CD4-positive, alpha-beta T cell (primary cell): ENCODE measurements at regions not wholly inside any gene's neighbourhood (a gene's known extent, or its start where the extent isn't known, plus 50 kb on each side); places are given as distances from the start of the nearest gene placed in this dataset.

Source experiments
- ATAC-seq: fragments of 200-7000 bp; cut with Tn5 transposase; one replicate; pipeline ENCODE4 v1.10.0; 2022; ENCODE audit warnings: mild to moderate bottlenecking; ENCODE audit not compliant: poor library complexity
- CTCF ChIA-PET: fragments of 350-600 bp; sonication (Branson Sonifier 250); formaldehyde crosslinking; loops from one replicate; lab custom pipeline; 2021; ENCODE audit warnings: antibody characterized with exemption, inconsistent platforms; lab: Charles Lee
- POLR2A ChIA-PET: fragments of 350-600 bp; sonication (Branson Sonifier 250); formaldehyde crosslinking; loops from one replicate; lab custom pipeline; 2021; ENCODE audit warnings: antibody characterized with exemption, inconsistent platforms; lab: Charles Lee
- DNase-seq, 14 experiments: peaks; one replicate each; pipeline ENCODE4 v3.0.0-alpha.2; 2013 to 2020; ENCODE audit warnings: mixed read lengths in 2 of 14
- H3K27ac ChIP-seq, 2 donors: one replicate each; pipeline versions ENCODE4 v1.5.1 to v1.7.0; 2013; ENCODE audit warnings: low read length in 2 of 2, low read depth in 1 of 2, mild to moderate bottlenecking in 1 of 2
- H3K27me3 ChIP-seq, 2 experiments: 1 replicate in 1 of 2; 2 replicates in 1 of 2; pipeline versions ENCODE4 v1.6.1 to v1.7.0; 2013; ENCODE audit warnings: low read length in 2 of 2, control low read depth in 1 of 2, mild to moderate bottlenecking in 1 of 2, moderate library complexity in 1 of 2; ENCODE audit not compliant: insufficient read depth in 2 of 2, control insufficient read depth in 1 of 2
- H3K36me3 ChIP-seq: one replicate; pipeline ENCODE4 v1.6.1; 2013; ENCODE audit warnings: low read length, control low read depth; ENCODE audit not compliant: insufficient read depth
- H3K4me1 ChIP-seq: one replicate; pipeline ENCODE4 v1.6.1; 2013; ENCODE audit warnings: low read length, control low read depth; ENCODE audit not compliant: insufficient read depth
- H3K4me3 ChIP-seq: one replicate; pipeline ENCODE4 v1.5.1; 2013; ENCODE audit warnings: mild to moderate bottlenecking, low read length, moderate library complexity
- H3K9me3 ChIP-seq, 2 experiments: 1 replicate in 1 of 2; 2 replicates in 1 of 2; pipeline versions ENCODE4 v1.6.1 to v1.7.0; 2013; ENCODE audit warnings: low read length in 2 of 2, mild to moderate bottlenecking in 2 of 2, control low read depth in 1 of 2, moderate library complexity in 1 of 2; ENCODE audit not compliant: control insufficient read depth in 1 of 2, insufficient read depth in 1 of 2
- H3K27ac Mint-ChIP-seq: one replicate; pipeline ENCODE4 v1.8.0; 2020; ENCODE audit warnings: mixed read lengths
- H3K27me3 Mint-ChIP-seq: one replicate; pipeline ENCODE4 v1.8.0; 2021; ENCODE audit warnings: mixed read lengths
- H3K36me3 Mint-ChIP-seq: one replicate; pipeline ENCODE4 v1.8.0; 2021; ENCODE audit warnings: low read depth, mixed read lengths
- H3K4me1 Mint-ChIP-seq: one replicate; pipeline ENCODE4 v1.8.0; 2021; ENCODE audit warnings: low read depth, mixed read lengths
- H3K4me3 Mint-ChIP-seq: one replicate; pipeline ENCODE4 v1.8.0; 2020; ENCODE audit warnings: mild to moderate bottlenecking, mixed read lengths
- H3K9me3 Mint-ChIP-seq: one replicate; pipeline ENCODE4 v1.8.0; 2020; ENCODE audit warnings: mixed read lengths
- intact Hi-C, 2 experiments: fragments of 100-400 bp; cut with DNase I in 1 of 2; cut with micrococcal nuclease in 1 of 2; formaldehyde crosslinking; loops; one replicate each; pipeline versions ENCODE4 v1.15.1 to v1.9.0; 2023 to 2025; cut with DNase I, micrococcal nuclease
- TF ChIP-seq, protein P1 (sequence below): fragments of 200-600 bp; IDR thresholded peaks from one replicate; pipeline ENCODE4 v1.8.0; 2022; ENCODE audit warnings: antibody characterized with exemption, mild to moderate bottlenecking

DNA sequence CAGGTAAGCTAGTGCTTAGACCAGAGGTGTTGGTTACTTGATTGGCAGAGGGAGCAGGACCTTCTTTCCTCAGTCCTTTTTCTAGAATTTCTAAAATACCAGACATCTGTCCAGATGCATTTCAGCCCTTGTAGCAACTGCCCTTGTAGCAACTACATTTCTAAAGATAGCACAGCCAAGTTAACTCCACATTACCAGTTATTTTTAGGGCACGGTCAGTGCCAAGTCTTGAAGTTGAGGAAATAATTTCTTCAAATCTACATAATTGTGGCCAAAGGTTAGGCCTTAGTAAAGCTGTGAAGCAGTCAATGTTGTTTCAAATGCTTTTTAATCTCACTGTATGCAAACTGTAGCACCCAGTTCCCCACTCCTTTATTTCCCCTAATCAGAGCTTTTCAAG, 62.9 kb downstream of the MID1IP1 start:
- H3K9me3 Mint-ChIP-seq = no peaks in the 10 kb centered on the region
- no peak overlapping the region for H3K27ac Mint-ChIP-seq
- ATAC-seq (no peak), DNase-seq (no peak)
- Histone ChIP-seq H3K36me3 (no peaks in the 10 kb centered on the region), H3K27me3 (no peaks in the 10 kb centered on the region), H3K9me3 (no peaks in the 10 kb centered on the region), H3K27ac (no peak overlapping the region), H3K4me1 (no peaks in the 10 kb centered on the region), H3K4me3 (no peak overlapping the region)
- CTCF ChIA-PET = no interaction called here
- intact Hi-C loops = no loop called here
- no peaks in the 10 kb centered on the region for H3K36me3 Mint-ChIP-seq
- no peaks in the 10 kb centered on the region for H3K4me1 Mint-ChIP-seq
- TF ChIP-seq, protein P1, sequence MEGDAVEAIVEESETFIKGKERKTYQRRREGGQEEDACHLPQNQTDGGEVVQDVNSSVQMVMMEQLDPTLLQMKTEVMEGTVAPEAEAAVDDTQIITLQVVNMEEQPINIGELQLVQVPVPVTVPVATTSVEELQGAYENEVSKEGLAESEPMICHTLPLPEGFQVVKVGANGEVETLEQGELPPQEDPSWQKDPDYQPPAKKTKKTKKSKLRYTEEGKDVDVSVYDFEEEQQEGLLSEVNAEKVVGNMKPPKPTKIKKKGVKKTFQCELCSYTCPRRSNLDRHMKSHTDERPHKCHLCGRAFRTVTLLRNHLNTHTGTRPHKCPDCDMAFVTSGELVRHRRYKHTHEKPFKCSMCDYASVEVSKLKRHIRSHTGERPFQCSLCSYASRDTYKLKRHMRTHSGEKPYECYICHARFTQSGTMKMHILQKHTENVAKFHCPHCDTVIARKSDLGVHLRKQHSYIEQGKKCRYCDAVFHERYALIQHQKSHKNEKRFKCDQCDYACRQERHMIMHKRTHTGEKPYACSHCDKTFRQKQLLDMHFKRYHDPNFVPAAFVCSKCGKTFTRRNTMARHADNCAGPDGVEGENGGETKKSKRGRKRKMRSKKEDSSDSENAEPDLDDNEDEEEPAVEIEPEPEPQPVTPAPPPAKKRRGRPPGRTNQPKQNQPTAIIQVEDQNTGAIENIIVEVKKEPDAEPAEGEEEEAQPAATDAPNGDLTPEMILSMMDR = no peak
- no peaks in the 10 kb centered on the region for H3K27me3 Mint-ChIP-seq
- POLR2A ChIA-PET = no interaction called here
- no peak overlapping the region for H3K4me3 Mint-ChIP-seq

DNA sequence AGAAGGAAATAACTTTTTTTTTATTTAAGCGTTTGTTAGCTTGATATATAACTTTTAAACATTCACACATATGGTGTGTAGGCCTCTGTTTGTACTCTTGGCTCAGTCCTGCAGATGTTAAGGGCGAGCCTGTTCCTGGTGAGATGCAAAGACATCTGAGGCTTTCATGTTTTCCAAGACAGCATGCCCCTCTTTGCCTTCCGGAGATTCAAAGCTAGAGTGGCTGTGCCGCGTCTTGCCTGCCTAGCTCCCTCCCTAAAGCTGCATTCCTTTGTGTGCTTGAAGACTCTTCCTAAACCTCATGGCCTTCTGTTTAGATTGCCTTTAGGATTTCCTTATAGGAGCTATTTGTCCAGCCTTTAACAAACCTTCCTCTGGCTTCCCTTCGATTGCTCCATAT, 67.1 kb downstream of the MID1IP1 start:
- ChIA-PET POLR2A (no interaction called here), CTCF (no interaction called here)
- TF ChIP-seq, protein P1 = no peak
- ATAC-seq (no peak), DNase-seq (no peak)
- Mint-ChIP-seq H3K4me1 (no peaks in the 10 kb centered on the region), H3K27me3 (no peaks in the 10 kb centered on the region), H3K36me3 (no peaks in the 10 kb centered on the region), H3K27ac (no peak overlapping the region), H3K9me3 (no peaks in the 10 kb centered on the region), H3K4me3 (no peak overlapping the region)
- no peaks in the 10 kb centered on the region for H3K36me3 ChIP-seq
- no peaks in the 10 kb centered on the region for H3K27me3 ChIP-seq
- H3K27ac ChIP-seq = no peak overlapping the region
- intact Hi-C loops = no loop called here
- H3K9me3 ChIP-seq = no peaks in the 10 kb centered on the region
- no peak overlapping the region for H3K4me3 ChIP-seq
- no peaks in the 10 kb centered on the region for H3K4me1 ChIP-seq

DNA sequence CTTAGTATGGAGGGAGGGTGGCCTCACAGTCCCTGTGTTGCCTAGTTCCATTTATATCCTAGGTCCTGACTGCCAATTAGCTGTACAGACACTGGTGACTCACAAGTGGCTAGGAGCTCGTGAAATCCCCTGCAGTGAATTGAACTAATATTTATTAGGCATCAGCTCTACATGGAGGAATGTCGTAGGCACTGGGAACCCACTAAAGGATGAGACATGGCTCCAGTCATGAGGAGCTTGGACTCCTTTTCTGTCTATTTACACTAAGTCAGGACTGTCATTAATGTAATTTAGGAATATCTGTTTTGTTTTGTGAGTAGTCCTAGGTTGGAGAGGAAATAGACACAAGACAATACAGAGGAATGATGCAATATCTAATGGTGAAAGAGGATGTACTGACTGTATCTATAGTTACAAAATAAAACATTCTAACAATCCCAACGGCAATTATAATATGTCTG, 67.7 kb downstream of the MID1IP1 start:
- Mint-ChIP-seq H3K36me3 (no peaks in the 10 kb centered on the region), H3K4me3 (no peak overlapping the region), H3K27ac (no peak overlapping the region), H3K4me1 (no peaks in the 10 kb centered on the region), H3K9me3 (no peaks in the 10 kb centered on the region), H3K27me3 (no peaks in the 10 kb centered on the region)
- no peaks in the 10 kb centered on the region for H3K4me1 ChIP-seq
- TF ChIP-seq, protein P1 = no peak
- no peak overlapping the region for H3K27ac ChIP-seq
- no peaks in the 10 kb centered on the region for H3K27me3 ChIP-seq
- POLR2A ChIA-PET = no interaction called here
- DNase-seq = peak in 2 of 14 experiments; percentile 18 to 54
- H3K4me3 ChIP-seq = no peak overlapping the region
- no peaks in the 10 kb centered on the region for H3K9me3 ChIP-seq
- intact Hi-C loops = no loop called here
- no peak for ATAC-seq
- CTCF ChIA-PET = no interaction called here
- H3K36me3 ChIP-seq = no peaks in the 10 kb centered on the region
